GM23338 (cell line): ENCODE measurements at regions not wholly inside any gene's neighbourhood (a gene's known extent, or its start where the extent isn't known, plus 50 kb on each side); places are given as distances from the start of the nearest gene placed in this dataset.

Experiments
- ATAC-seq: fragments of 200-7000 bp; cut with Tn5 transposase; 3 replicates; pipeline ENCODE4 v1.9.1; 2020
- DNase-seq: peaks from one replicate; pipeline ENCODE4 v3.0.0-alpha.2; 2015; ENCODE audit warnings: low spot score
- H2AFZ ChIP-seq: fragments of 200-600 bp; sonication (generic); 2 replicates; pipeline ENCODE4 v1.8.0; 2016; ENCODE audit warnings: antibody characterized with exemption, mild to moderate bottlenecking, moderate library complexity
- H3F3A ChIP-seq: fragments of 200-600 bp; sonication (generic); replicated peaks from 2 replicates; pipeline ENCODE4 v1.8.0; 2017; ENCODE audit warnings: antibody characterized with exemption, mixed run types, low read depth
- H3K27ac ChIP-seq: fragments of 200-600 bp; sonication (generic); 2 replicates; pipeline ENCODE4 v1.6.1; 2016; ENCODE audit warnings: low read depth
- H3K27me3 ChIP-seq: fragments of 200-600 bp; sonication (generic); 2 replicates; pipeline ENCODE4 v1.8.0; 2016; ENCODE audit warnings: mild to moderate bottlenecking, mixed run types, moderate library complexity; ENCODE audit not compliant: insufficient read depth
- H3K36me3 ChIP-seq: fragments of 200-600 bp; sonication (generic); 2 replicates; pipeline ENCODE4 v1.8.0; 2016; ENCODE audit warnings: mild to moderate bottlenecking; ENCODE audit not compliant: insufficient read depth
- H3K4me1 ChIP-seq: fragments of 200-600 bp; sonication (generic); 2 replicates; pipeline ENCODE4 v1.8.0; 2016; ENCODE audit warnings: mild to moderate bottlenecking, moderate library complexity; ENCODE audit not compliant: insufficient read depth
- H3K4me2 ChIP-seq: fragments of 200-600 bp; sonication (generic); 2 replicates; pipeline ENCODE4 v1.7.1; 2017; ENCODE audit warnings: mixed run types
- H3K4me3 ChIP-seq: fragments of 200-600 bp; sonication (generic); 2 replicates; pipeline ENCODE4 v1.6.1; 2016; ENCODE audit warnings: mixed run types
- H3K79me2 ChIP-seq: fragments of 200-600 bp; sonication (generic); replicated peaks from 2 replicates; pipeline ENCODE4 v1.8.0; 2017; ENCODE audit warnings: mild to moderate bottlenecking; ENCODE audit not compliant: insufficient read depth
- H3K9me2 ChIP-seq: fragments of 200-600 bp; sonication (generic); 2 replicates; pipeline ENCODE4 v1.8.0; 2017; ENCODE audit not compliant: insufficient read depth
- H4K20me1 ChIP-seq: fragments of 200-600 bp; sonication (generic); replicated peaks from 2 replicates; pipeline ENCODE4 v1.8.0; 2017; ENCODE audit warnings: mild to moderate bottlenecking; ENCODE audit not compliant: insufficient read depth
- H3K27ac Mint-ChIP-seq: 2 replicates; pipeline ENCODE4 v1.8.0; 2020; ENCODE audit warnings: inconsistent platforms, mild to moderate bottlenecking, moderate library complexity, mixed read lengths
- H3K27me3 Mint-ChIP-seq: 3 replicates; pipeline ENCODE4 v1.8.0; 2022; ENCODE audit warnings: low read depth, mild to moderate bottlenecking, moderate library complexity, mixed read lengths, inconsistent platforms; ENCODE audit not compliant: insufficient read depth, poor library complexity
- H3K36me3 Mint-ChIP-seq: 3 replicates; pipeline ENCODE4 v1.8.0; 2021; ENCODE audit warnings: low read depth, mild to moderate bottlenecking, inconsistent platforms, moderate library complexity, mixed read lengths
- H3K4me1 Mint-ChIP-seq: 3 replicates; pipeline ENCODE4 v1.8.0; 2020; ENCODE audit warnings: mild to moderate bottlenecking, inconsistent platforms, mixed read lengths
- H3K4me3 Mint-ChIP-seq: 3 replicates; pipeline ENCODE4 v1.8.0; 2021; ENCODE audit warnings: moderate library complexity, mild to moderate bottlenecking, inconsistent platforms, mixed read lengths
- H3K9me3 Mint-ChIP-seq: 3 replicates; pipeline ENCODE4 v1.8.0; 2020; ENCODE audit warnings: moderate library complexity, mild to moderate bottlenecking, inconsistent platforms, mixed read lengths
- CREB1 ChIP-seq: fragments of 250-450 bp; sonication (Bioruptor Pico); IDR thresholded peaks from 2 replicates; pipeline ENCODE4 v1.5.0; 2020; ENCODE audit warnings: low read depth, mild to moderate bottlenecking, moderate library complexity
- CTCF ChIP-seq, 2 experiments: fragments of 200-600 bp in 1 of 2; sonication (generic) in 1 of 2; conservative IDR thresholded peaks; 2 replicates each; pipeline versions ENCODE4 v1.5.1 to v1.6.1; 2016 to 2017; ENCODE audit warnings: antibody characterized with exemption in 2 of 2, low read depth in 2 of 2, mild to moderate bottlenecking in 2 of 2, moderate library complexity in 1 of 2
- ETS1 ChIP-seq: IDR thresholded peaks from 2 replicates; pipeline ENCODE4 v1.6.1; 2016; ENCODE audit warnings: antibody characterized with exemption
- EZH2 ChIP-seq: fragments of 200-600 bp; sonication (generic); IDR thresholded peaks from one replicate; pipeline ENCODE4 v1.8.0; 2017; ENCODE audit warnings: antibody characterized with exemption, mild to moderate bottlenecking, low read depth; ENCODE audit not compliant: unreplicated experiment
- EZH2phosphoT487 ChIP-seq: fragments of 200-600 bp; sonication (generic); IDR thresholded peaks from one replicate; pipeline ENCODE4 v1.8.1; 2018; ENCODE audit warnings: antibody characterized with exemption; ENCODE audit not compliant: unreplicated experiment
- JUNB ChIP-seq: IDR thresholded peaks from one replicate; pipeline ENCODE4 v1.6.1; 2016; ENCODE audit warnings: antibody characterized with exemption; ENCODE audit not compliant: unreplicated experiment
- NANOG ChIP-seq: IDR thresholded peaks from 2 replicates; pipeline ENCODE4 v1.6.1; 2016; ENCODE audit warnings: antibody characterized with exemption, borderline replicate concordance
- POLR2AphosphoS5 ChIP-seq: IDR thresholded peaks from 2 replicates; pipeline ENCODE4 v1.6.1; 2016; ENCODE audit warnings: antibody characterized with exemption, low read depth
- REST ChIP-seq: IDR thresholded peaks from one replicate; pipeline ENCODE4 v1.6.1; 2018; ENCODE audit warnings: antibody characterized with exemption; ENCODE audit not compliant: unreplicated experiment
- STAT1 ChIP-seq: IDR thresholded peaks from one replicate; pipeline ENCODE4 v1.6.1; 2016; ENCODE audit warnings: antibody characterized with exemption; ENCODE audit not compliant: unreplicated experiment
- ZNF114 ChIP-seq: fragments of 250-450 bp; sonication (Bioruptor Pico); IDR thresholded peaks from 2 replicates; pipeline ENCODE4 v1.5.0; 2020; ENCODE audit warnings: mild to moderate bottlenecking, moderate library complexity
- ZNF331 ChIP-seq: fragments of 250-450 bp; sonication (Bioruptor Pico); IDR thresholded peaks from 2 replicates; pipeline ENCODE4 v1.5.0; 2020; ENCODE audit warnings: low read depth, mild to moderate bottlenecking, moderate library complexity
- TF ChIP-seq, protein P1 (sequence below): fragments of 250-450 bp; sonication (Bioruptor Pico); IDR thresholded peaks from 2 replicates; pipeline ENCODE4 v1.5.0; 2020; ENCODE audit warnings: mild to moderate bottlenecking, moderate library complexity

- no peaks in the 10 kb centered on the region for H3K27me3 Mint-ChIP-seq
- Histone ChIP-seq H3K36me3 (no peaks in the 10 kb centered on the region), H3K27me3 (no peaks in the 10 kb centered on the region), H3K79me2 (no peaks in the 10 kb centered on the region), H3K4me3 (no peak overlapping the region), H3K4me2 (no peak overlapping the region), H3F3A (no peaks in the 10 kb centered on the region), H3K27ac (no peak overlapping the region), H4K20me1 (no peaks in the 10 kb centered on the region), H3K9me2 (no peaks in the 10 kb centered on the region), H2AFZ (no peak overlapping the region), H3K4me1 (no peaks in the 10 kb centered on the region)
- no peaks in the 10 kb centered on the region for H3K4me1 Mint-ChIP-seq
- H3K36me3 Mint-ChIP-seq: no peaks in the 10 kb centered on the region
- DNase-seq (no peak), ATAC-seq (no peak)
- no peak overlapping the region for H3K27ac Mint-ChIP-seq
- H3K4me3 Mint-ChIP-seq: no peak overlapping the region
- H3K9me3 Mint-ChIP-seq: no peaks in the 10 kb centered on the region
- TF ChIP-seq POLR2AphosphoS5 (no peak), ZNF331 (CRISPR knock-in tag) (no peak), ETS1 (no peak), EZH2 (no peak), CTCF (conservative IDR thresholded peaks at IDR 0.05; ENCODE audit: low read depth in 2 of 2) (no peak), JUNB (no peak), EZH2phosphoT487 (no peak), REST (no peak), CREB1 (no peak), ZNF114 (CRISPR knock-in tag) (no peak), STAT1 (no peak), NANOG (no peak)
- TF ChIP-seq, protein P1, sequence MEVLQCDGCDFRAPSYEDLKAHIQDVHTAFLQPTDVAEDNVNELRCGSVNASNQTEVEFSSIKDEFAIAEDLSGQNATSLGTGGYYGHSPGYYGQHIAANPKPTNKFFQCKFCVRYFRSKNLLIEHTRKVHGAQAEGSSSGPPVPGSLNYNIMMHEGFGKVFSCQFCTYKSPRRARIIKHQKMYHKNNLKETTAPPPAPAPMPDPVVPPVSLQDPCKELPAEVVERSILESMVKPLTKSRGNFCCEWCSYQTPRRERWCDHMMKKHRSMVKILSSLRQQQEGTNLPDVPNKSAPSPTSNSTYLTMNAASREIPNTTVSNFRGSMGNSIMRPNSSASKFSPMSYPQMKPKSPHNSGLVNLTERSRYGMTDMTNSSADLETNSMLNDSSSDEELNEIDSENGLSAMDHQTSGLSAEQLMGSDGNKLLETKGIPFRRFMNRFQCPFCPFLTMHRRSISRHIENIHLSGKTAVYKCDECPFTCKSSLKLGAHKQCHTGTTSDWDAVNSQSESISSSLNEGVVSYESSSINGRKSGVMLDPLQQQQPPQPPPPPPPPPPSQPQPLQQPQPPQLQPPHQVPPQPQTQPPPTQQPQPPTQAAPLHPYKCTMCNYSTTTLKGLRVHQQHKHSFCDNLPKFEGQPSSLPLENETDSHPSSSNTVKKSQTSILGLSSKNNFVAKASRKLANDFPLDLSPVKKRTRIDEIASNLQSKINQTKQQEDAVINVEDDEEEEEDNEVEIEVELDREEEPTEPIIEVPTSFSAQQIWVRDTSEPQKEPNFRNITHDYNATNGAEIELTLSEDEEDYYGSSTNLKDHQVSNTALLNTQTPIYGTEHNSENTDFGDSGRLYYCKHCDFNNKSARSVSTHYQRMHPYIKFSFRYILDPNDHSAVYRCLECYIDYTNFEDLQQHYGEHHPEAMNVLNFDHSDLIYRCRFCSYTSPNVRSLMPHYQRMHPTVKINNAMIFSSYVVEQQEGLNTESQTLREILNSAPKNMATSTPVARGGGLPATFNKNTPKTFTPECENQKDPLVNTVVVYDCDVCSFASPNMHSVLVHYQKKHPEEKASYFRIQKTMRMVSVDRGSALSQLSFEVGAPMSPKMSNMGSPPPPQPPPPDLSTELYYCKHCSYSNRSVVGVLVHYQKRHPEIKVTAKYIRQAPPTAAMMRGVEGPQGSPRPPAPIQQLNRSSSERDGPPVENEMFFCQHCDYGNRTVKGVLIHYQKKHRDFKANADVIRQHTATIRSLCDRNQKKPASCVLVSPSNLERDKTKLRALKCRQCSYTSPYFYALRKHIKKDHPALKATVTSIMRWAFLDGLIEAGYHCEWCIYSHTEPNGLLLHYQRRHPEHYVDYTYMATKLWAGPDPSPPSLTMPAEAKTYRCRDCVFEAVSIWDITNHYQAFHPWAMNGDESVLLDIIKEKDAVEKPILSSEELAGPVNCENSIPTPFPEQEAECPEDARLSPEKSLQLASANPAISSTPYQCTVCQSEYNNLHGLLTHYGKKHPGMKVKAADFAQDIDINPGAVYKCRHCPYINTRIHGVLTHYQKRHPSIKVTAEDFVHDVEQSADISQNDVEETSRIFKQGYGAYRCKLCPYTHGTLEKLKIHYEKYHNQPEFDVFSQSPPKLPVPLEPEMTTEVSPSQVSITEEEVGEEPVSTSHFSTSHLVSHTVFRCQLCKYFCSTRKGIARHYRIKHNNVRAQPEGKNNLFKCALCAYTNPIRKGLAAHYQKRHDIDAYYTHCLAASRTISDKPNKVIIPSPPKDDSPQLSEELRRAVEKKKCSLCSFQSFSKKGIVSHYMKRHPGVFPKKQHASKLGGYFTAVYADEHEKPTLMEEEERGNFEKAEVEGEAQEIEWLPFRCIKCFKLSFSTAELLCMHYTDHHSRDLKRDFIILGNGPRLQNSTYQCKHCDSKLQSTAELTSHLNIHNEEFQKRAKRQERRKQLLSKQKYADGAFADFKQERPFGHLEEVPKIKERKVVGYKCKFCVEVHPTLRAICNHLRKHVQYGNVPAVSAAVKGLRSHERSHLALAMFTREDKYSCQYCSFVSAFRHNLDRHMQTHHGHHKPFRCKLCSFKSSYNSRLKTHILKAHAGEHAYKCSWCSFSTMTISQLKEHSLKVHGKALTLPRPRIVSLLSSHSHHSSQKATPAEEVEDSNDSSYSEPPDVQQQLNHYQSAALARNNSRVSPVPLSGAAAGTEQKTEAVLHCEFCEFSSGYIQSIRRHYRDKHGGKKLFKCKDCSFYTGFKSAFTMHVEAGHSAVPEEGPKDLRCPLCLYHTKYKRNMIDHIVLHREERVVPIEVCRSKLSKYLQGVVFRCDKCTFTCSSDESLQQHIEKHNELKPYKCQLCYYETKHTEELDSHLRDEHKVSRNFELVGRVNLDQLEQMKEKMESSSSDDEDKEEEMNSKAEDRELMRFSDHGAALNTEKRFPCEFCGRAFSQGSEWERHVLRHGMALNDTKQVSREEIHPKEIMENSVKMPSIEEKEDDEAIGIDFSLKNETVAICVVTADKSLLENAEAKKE (CRISPR knock-in tag): no peak
Observed at GRCh38 chr12:88644946-88645702, 64.9 kb upstream of the KITLG start.
